IMR-90 (cell line): ENCODE measurements at regions not wholly inside any gene's neighbourhood (a gene's known extent, or its start where the extent isn't known, plus 50 kb on each side); places are given as distances from the start of the nearest gene placed in this dataset.

Experiments
- ATAC-seq: fragments of 200-7000 bp; cut with Tn5 transposase; 2 replicates; pipeline ENCODE4 v1.9.1; 2020; ENCODE audit warnings: low read depth, mild to moderate bottlenecking, moderate library complexity
- BruUV-seq: library from RNA; stranded (reverse); fragments of 400-500 nt; replicated peaks from 2 replicates; lab custom pipeline; 2021; lab: Mats Ljungman, UMichigan
- CTCF ChIA-PET: fragments of 300-600 bp; formaldehyde crosslinking; extraction: SDS; loops from one replicate; lab custom pipeline; 2021; ENCODE audit warnings: antibody characterized with exemption; lab: Yijun Ruan, JAX
- POLR2A ChIA-PET: fragments of 300-600 bp; sonication (Branson Sonifier 250); formaldehyde crosslinking; loops from one replicate; lab custom pipeline; 2022; ENCODE audit warnings: antibody characterized with exemption; ENCODE audit not compliant: unreplicated experiment; lab: Charles Lee
- DNase-seq: peaks from one replicate; pipeline ENCODE4 v3.0.0; 2013
- H2AFZ ChIP-seq: replicated peaks from 2 replicates; pipeline ENCODE3; 2013; ENCODE audit warnings: low read length, mild to moderate bottlenecking; ENCODE audit not compliant: poor library complexity
- H2AK5ac ChIP-seq: 2 replicates; pipeline ENCODE4 v1.6.1; 2013; ENCODE audit warnings: low read depth, low read length, inconsistent platforms
- H2AK9ac ChIP-seq: replicated peaks from 2 replicates; pipeline ENCODE3; 2013; ENCODE audit warnings: mild to moderate bottlenecking, low read depth, low read length, moderate library complexity; ENCODE audit not compliant: poor library complexity
- H2BK120ac ChIP-seq: 2 replicates; pipeline ENCODE4 v1.6.1; 2013; ENCODE audit warnings: low read depth, low read length, inconsistent platforms
- H2BK15ac ChIP-seq: 3 replicates; pipeline ENCODE4 v1.6.1; 2013; ENCODE audit warnings: low read depth, low read length, inconsistent platforms
- H2BK20ac ChIP-seq: 2 replicates; pipeline ENCODE4 v1.6.1; 2013; ENCODE audit warnings: low read depth, mild to moderate bottlenecking, inconsistent platforms, low read length, moderate library complexity
- H2BK5ac ChIP-seq: 2 replicates; pipeline ENCODE4 v1.6.1; 2013; ENCODE audit warnings: mild to moderate bottlenecking, low read depth, low read length, inconsistent platforms; ENCODE audit not compliant: poor library complexity, severe bottlenecking
- H3K14ac ChIP-seq: replicated peaks from 2 replicates; pipeline ENCODE4 v1.6.1; 2013; ENCODE audit warnings: low read depth, low read length, inconsistent platforms
- H3K18ac ChIP-seq: 2 replicates; pipeline ENCODE4 v1.6.1; 2013; ENCODE audit warnings: low read depth, low read length, control low read depth
- H3K23ac ChIP-seq: 2 replicates; pipeline ENCODE4 v1.6.1; 2013; ENCODE audit warnings: low read depth, low read length, inconsistent platforms
- H3K27ac ChIP-seq: 2 replicates; pipeline ENCODE4 v1.5.1; 2013; ENCODE audit warnings: mild to moderate bottlenecking, control low read depth, low read length; ENCODE audit not compliant: insufficient read depth
- H3K27me3 ChIP-seq: 2 replicates; pipeline ENCODE4 v1.6.1; 2013; ENCODE audit warnings: low read length; ENCODE audit not compliant: control insufficient read depth, insufficient read depth
- H3K36me3 ChIP-seq: 2 replicates; pipeline ENCODE4 v1.6.1; 2013; ENCODE audit warnings: low read length, mixed read lengths; ENCODE audit not compliant: control insufficient read depth, insufficient read depth
- H3K4ac ChIP-seq: 2 replicates; pipeline ENCODE4 v1.6.1; 2013; ENCODE audit warnings: low read depth, low read length, inconsistent platforms
- H3K4me1 ChIP-seq: 2 replicates; pipeline ENCODE4 v1.6.1; 2013; ENCODE audit warnings: low read length, mixed read lengths; ENCODE audit not compliant: control insufficient read depth, insufficient read depth
- H3K4me2 ChIP-seq: 2 replicates; pipeline ENCODE4 v1.6.1; 2013; ENCODE audit warnings: low read depth, mild to moderate bottlenecking, control low read depth, low read length, moderate library complexity
- H3K4me3 ChIP-seq: 2 replicates; pipeline ENCODE4 v1.5.1; 2013; ENCODE audit warnings: low read depth, mild to moderate bottlenecking, control low read depth, low read length, moderate library complexity; ENCODE audit not compliant: insufficient read depth
- H3K56ac ChIP-seq: 2 replicates; pipeline ENCODE4 v1.6.1; 2013; ENCODE audit warnings: low read length, inconsistent platforms; ENCODE audit not compliant: insufficient read depth; ENCODE audit errors: extremely low read depth
- H3K79me1 ChIP-seq, 2 experiments: 2 replicates each; pipeline ENCODE4 v1.6.1; 2013; ENCODE audit warnings: low read length in 2 of 2, inconsistent platforms in 1 of 2, low read depth in 1 of 2
- H3K9ac ChIP-seq: 2 replicates; pipeline ENCODE4 v1.6.1; 2013; ENCODE audit warnings: low read depth, low read length, control low read depth
- H3K9me1 ChIP-seq: 2 replicates; pipeline ENCODE4 v1.6.1; 2013; ENCODE audit warnings: low read length, inconsistent platforms; ENCODE audit not compliant: insufficient read depth
- H3K9me3 ChIP-seq: 2 replicates; pipeline ENCODE4 v1.6.1; 2013; ENCODE audit warnings: low read length; ENCODE audit not compliant: control insufficient read depth, insufficient read depth
- H4K20me1 ChIP-seq: 2 replicates; pipeline ENCODE4 v1.6.1; 2013; ENCODE audit warnings: low read length, inconsistent platforms; ENCODE audit not compliant: insufficient read depth
- H4K5ac ChIP-seq: 2 replicates; pipeline ENCODE4 v1.6.1; 2013; ENCODE audit warnings: mild to moderate bottlenecking, low read depth, low read length, control low read depth
- H4K8ac ChIP-seq, 2 experiments: 2 replicates each; pipeline ENCODE4 v1.6.1; 2013; ENCODE audit warnings: low read depth in 2 of 2, low read length in 2 of 2, control low read depth in 1 of 2, inconsistent platforms in 1 of 2
- H4K91ac ChIP-seq: 2 replicates; pipeline ENCODE4 v1.6.1; 2013; ENCODE audit warnings: low read depth, low read length, inconsistent platforms; ENCODE audit not compliant: insufficient read depth
- BHLHE40 ChIP-seq: fragments of 150-350 bp; IDR thresholded peaks from 2 replicates; pipeline ENCODE4 v1.6.1; 2016; ENCODE audit warnings: mild to moderate bottlenecking, low read depth, low read length
- CEBPB ChIP-seq: IDR thresholded peaks from 2 replicates; pipeline ENCODE4 v1.6.1; 2012; ENCODE audit warnings: low read depth, low read length, improper control_type of control experiment
- CHD1 ChIP-seq: IDR thresholded peaks from 2 replicates; pipeline ENCODE4 v1.6.1; 2012; ENCODE audit warnings: low read depth, low read length, improper control_type of control experiment
- FOS ChIP-seq: fragments of 150-350 bp; IDR thresholded peaks from 2 replicates; pipeline ENCODE4 v1.6.1; 2016; ENCODE audit warnings: low read depth, low read length
- MAFK ChIP-seq: IDR thresholded peaks from 2 replicates; pipeline ENCODE4 v1.6.1; 2012; ENCODE audit warnings: low read depth, low read length, improper control_type of control experiment
- MAZ ChIP-seq: IDR thresholded peaks from 2 replicates; pipeline ENCODE4 v1.6.1; 2012; ENCODE audit warnings: low read depth, mild to moderate bottlenecking, low read length, improper control_type of control experiment, moderate library complexity, borderline replicate concordance
- MXI1 ChIP-seq: IDR thresholded peaks from 2 replicates; pipeline ENCODE4 v1.6.1; 2012; ENCODE audit warnings: low read depth, mild to moderate bottlenecking, low read length, moderate library complexity, borderline replicate concordance
- NFE2L2 ChIP-seq: fragments of 150-350 bp; IDR thresholded peaks from 2 replicates; pipeline ENCODE4 v1.6.1; 2016; ENCODE audit warnings: low read depth, mild to moderate bottlenecking, low read length
- POLR2A ChIP-seq: IDR thresholded peaks from 2 replicates; pipeline ENCODE4 v1.6.1; 2012; ENCODE audit warnings: mild to moderate bottlenecking, low read depth, low read length
- RAD21 ChIP-seq: IDR thresholded peaks from 2 replicates; pipeline ENCODE4 v1.6.1; 2012; ENCODE audit warnings: low read length, improper control_type of control experiment
- RCOR1 ChIP-seq: IDR thresholded peaks from 2 replicates; pipeline ENCODE4 v1.6.1; 2012; ENCODE audit warnings: mild to moderate bottlenecking, low read length, improper control_type of control experiment; ENCODE audit not compliant: insufficient replicate concordance
- RFX5 ChIP-seq: IDR thresholded peaks from 2 replicates; pipeline ENCODE4 v1.8.0; 2012; ENCODE audit warnings: low read depth, mild to moderate bottlenecking, low read length, moderate library complexity
- SMC3 ChIP-seq: fragments of 150-350 bp; IDR thresholded peaks from 2 replicates; pipeline ENCODE4 v1.6.1; 2016; ENCODE audit warnings: low read depth, mild to moderate bottlenecking, antibody characterized with exemption, low read length, moderate library complexity
- WGBS, 2 experiments: methylation state at CpG; one replicate each; pipeline versions ENCODE4 v1.1.5 to v1.1.7; 2013; ENCODE audit warnings: missing lambda C conversion rate in 2 of 2; ENCODE audit not compliant: insufficient read length in 1 of 2; ENCODE audit errors: extremely low coverage in 2 of 2; 5-methylcytosine and 5-hydroxymethylcytosine counted together
- dilution Hi-C: fragments of 300-500 bp; cut with HindIII; formaldehyde crosslinking; loops from one replicate; pipeline ENCODE4 v1.14.3; 2018; ENCODE audit warnings: low sequenced_read_pairs; ENCODE audit not compliant: unreplicated experiment
- in situ Hi-C: fragments of 300-500 bp; cut with MboI; formaldehyde crosslinking; loops from 3 replicates; pipeline ENCODE4 v1.14.3; 2019; ENCODE audit warnings: low sequenced_read_pairs, inconsistent platforms, mixed read lengths
- intact Hi-C: fragments of 100-400 bp; cut with micrococcal nuclease; formaldehyde crosslinking; loops from 2 replicates; pipeline ENCODE4 v1.10.0; 2022
- TF ChIP-seq, protein P1 (sequence below): fragments of 150-350 bp; IDR thresholded peaks from 2 replicates; pipeline ENCODE4 v1.6.1; 2017; ENCODE audit warnings: mild to moderate bottlenecking, antibody characterized with exemption, low read length, low read depth
- TF ChIP-seq, protein P2 (sequence below): conservative IDR thresholded peaks from 2 replicates; pipeline ENCODE4 v1.5.1; 2012; ENCODE audit warnings: mild to moderate bottlenecking, low read depth, low read length, improper control_type of control experiment
- TF ChIP-seq, protein P3 (sequence below): fragments of 150-350 bp; IDR thresholded peaks from 2 replicates; pipeline ENCODE4 v1.6.1; 2016; ENCODE audit warnings: low read depth, mild to moderate bottlenecking, low read length, moderate library complexity, borderline replicate concordance

DNA sequence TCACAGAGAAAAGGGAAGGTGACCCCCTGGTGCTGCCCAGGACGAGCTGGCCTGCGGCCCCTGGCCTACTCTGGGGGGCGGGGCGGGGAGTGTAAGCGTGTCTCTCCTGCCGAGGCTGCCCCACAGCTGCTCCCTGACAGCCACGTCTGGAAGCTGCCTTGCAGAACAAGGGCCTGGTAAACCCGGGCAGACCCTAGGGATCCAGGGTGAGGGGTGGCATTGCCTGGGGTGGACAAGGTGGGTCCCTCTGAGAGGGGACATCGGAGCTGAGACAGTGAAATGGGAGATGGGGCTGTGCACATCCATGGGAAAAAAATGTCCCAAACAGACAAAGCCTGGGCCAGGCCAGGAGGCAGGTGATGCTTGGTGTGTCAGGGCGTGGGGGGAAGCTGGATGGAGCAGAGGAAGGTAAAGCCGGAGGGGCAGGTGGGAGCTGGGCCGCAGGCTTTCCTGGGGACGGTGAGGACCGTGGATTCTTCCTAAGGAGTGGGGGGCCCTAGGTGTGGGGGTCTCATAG, 66.0 kb upstream of the HDAC4 start:
- H3K9ac ChIP-seq = no peak overlapping the region
- no peak overlapping the region for H3K18ac ChIP-seq
- in situ Hi-C loops (no loop called here), dilution Hi-C loops (no loop called here), intact Hi-C loops (no loop called here)
- DNase-seq = no peak
- no peaks in the 10 kb centered on the region for H4K20me1 ChIP-seq
- no peak overlapping the region for H4K5ac ChIP-seq
- H2AFZ ChIP-seq = no peak overlapping the region
- no TSS peak for BruUV-seq
- ChIA-PET POLR2A (no interaction called here), CTCF (interaction anchor here (0.7 kb wide), 1 partner anchor 1176 kb away, joined by 3 read pairs; no protein-coding TSS in a partner anchor)
- H3K14ac ChIP-seq = no peak overlapping the region
- no peaks in the 10 kb centered on the region for H3K4me1 ChIP-seq
- no peak overlapping the region for H2BK20ac ChIP-seq
- H3K56ac ChIP-seq = no peak overlapping the region
- no peak overlapping the region for H2AK5ac ChIP-seq
- H4K8ac ChIP-seq = no peak overlapping the region
- no peaks in the 10 kb centered on the region for H3K9me1 ChIP-seq
- H3K36me3 ChIP-seq = no peaks in the 10 kb centered on the region
- no peak overlapping the region for H3K23ac ChIP-seq
- H3K27me3 ChIP-seq = no peaks in the 10 kb centered on the region
- no peak overlapping the region for H3K4me3 ChIP-seq
- no peak overlapping the region for H3K27ac ChIP-seq
- no peak overlapping the region for H4K91ac ChIP-seq
- TF ChIP-seq, protein P1, sequence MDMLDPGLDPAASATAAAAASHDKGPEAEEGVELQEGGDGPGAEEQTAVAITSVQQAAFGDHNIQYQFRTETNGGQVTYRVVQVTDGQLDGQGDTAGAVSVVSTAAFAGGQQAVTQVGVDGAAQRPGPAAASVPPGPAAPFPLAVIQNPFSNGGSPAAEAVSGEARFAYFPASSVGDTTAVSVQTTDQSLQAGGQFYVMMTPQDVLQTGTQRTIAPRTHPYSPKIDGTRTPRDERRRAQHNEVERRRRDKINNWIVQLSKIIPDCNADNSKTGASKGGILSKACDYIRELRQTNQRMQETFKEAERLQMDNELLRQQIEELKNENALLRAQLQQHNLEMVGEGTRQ = no peak
- no peak for TF ChIP-seq MAFK
- TF ChIP-seq, protein P2, sequence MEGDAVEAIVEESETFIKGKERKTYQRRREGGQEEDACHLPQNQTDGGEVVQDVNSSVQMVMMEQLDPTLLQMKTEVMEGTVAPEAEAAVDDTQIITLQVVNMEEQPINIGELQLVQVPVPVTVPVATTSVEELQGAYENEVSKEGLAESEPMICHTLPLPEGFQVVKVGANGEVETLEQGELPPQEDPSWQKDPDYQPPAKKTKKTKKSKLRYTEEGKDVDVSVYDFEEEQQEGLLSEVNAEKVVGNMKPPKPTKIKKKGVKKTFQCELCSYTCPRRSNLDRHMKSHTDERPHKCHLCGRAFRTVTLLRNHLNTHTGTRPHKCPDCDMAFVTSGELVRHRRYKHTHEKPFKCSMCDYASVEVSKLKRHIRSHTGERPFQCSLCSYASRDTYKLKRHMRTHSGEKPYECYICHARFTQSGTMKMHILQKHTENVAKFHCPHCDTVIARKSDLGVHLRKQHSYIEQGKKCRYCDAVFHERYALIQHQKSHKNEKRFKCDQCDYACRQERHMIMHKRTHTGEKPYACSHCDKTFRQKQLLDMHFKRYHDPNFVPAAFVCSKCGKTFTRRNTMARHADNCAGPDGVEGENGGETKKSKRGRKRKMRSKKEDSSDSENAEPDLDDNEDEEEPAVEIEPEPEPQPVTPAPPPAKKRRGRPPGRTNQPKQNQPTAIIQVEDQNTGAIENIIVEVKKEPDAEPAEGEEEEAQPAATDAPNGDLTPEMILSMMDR = no peak
- no peak for TF ChIP-seq MXI1
- no peak for TF ChIP-seq RCOR1
- TF ChIP-seq RAD21 = no peak
- TF ChIP-seq RFX5 = no peak
- TF ChIP-seq BHLHE40 = no peak
- no peak for TF ChIP-seq CHD1
- TF ChIP-seq FOS = no peak
- no peak for TF ChIP-seq MAZ
- no peak for TF ChIP-seq NFE2L2
- no peak for TF ChIP-seq SMC3
- no peak for TF ChIP-seq POLR2A
- TF ChIP-seq, protein P3, sequence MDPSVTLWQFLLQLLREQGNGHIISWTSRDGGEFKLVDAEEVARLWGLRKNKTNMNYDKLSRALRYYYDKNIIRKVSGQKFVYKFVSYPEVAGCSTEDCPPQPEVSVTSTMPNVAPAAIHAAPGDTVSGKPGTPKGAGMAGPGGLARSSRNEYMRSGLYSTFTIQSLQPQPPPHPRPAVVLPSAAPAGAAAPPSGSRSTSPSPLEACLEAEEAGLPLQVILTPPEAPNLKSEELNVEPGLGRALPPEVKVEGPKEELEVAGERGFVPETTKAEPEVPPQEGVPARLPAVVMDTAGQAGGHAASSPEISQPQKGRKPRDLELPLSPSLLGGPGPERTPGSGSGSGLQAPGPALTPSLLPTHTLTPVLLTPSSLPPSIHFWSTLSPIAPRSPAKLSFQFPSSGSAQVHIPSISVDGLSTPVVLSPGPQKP = no peak
- TF ChIP-seq CEBPB = no peak
- no peak overlapping the region for H2BK15ac ChIP-seq
- no peaks in the 10 kb centered on the region for H3K79me1 ChIP-seq
- H2AK9ac ChIP-seq = no peak overlapping the region
- ATAC-seq = no peak
- WGBS, 2 experiments = 50% methylated on average over 4 of the region's 14 CpGs; no CpG with 5 or more reads in 1 of the 2 experiments
- no peak overlapping the region for H2BK120ac ChIP-seq
- no peak overlapping the region for H3K4me2 ChIP-seq
- H2BK5ac ChIP-seq = no peak overlapping the region
- peaks cover 9% of the 10 kb centered on the region for H3K9me3 ChIP-seq
- no peak overlapping the region for H3K4ac ChIP-seq
